ENCODE measurements at regions not wholly inside any gene's neighbourhood (a gene's known extent, or its start where the extent isn't known, plus 50 kb on each side); places are given as distances from the start of the nearest gene placed in this dataset.

GRCh38 chr9:22255337-22255736, 191.3 kb upstream of the DMRTA1 start:
- H3K27me3 Mint-ChIP-seq (ENCODE audit: low read depth), result no peaks in the 10 kb centered on the region
- Histone ChIP-seq H3K27me3 (ENCODE audit: insufficient read depth, low read length) (no peaks in the 10 kb centered on the region), H3T11ph (ENCODE audit: low read length) (no peak overlapping the region), H3K4me1 (ENCODE audit: insufficient read depth, low read length) (no peaks in the 10 kb centered on the region), H3K27ac (ENCODE audit: insufficient read length, low read depth, low read length) (no peak overlapping the region), H4K20me1 (ENCODE audit: control insufficient read depth, insufficient read depth, insufficient read length) (no peaks in the 10 kb centered on the region), H2BK120ac (ENCODE audit: low read depth, low read length, poor library complexity, severe bottlenecking) (no peak overlapping the region), H3K9me3 (ENCODE audit: control insufficient read depth, low read depth, low read length) (no peaks in the 10 kb centered on the region), H3K18ac (ENCODE audit: insufficient read length, low read depth, low read length) (no peak overlapping the region), H3K4ac (ENCODE audit: low read depth, low read length) (no peak overlapping the region), H2BK12ac (ENCODE audit: insufficient read length, low read depth, low read length) (no peak overlapping the region), H4K8ac (replicated peaks; ENCODE audit: insufficient read length, low read depth, low read length) (no peak overlapping the region), H3K14ac (ENCODE audit: insufficient read depth, low read length) (no peak overlapping the region), H3K23me2 (ENCODE audit: insufficient read length, low read depth, low read length, poor library complexity, severe bottlenecking) (no peaks in the 10 kb centered on the region), H2AK5ac (ENCODE audit: insufficient read length, low read length) (no peak overlapping the region), H4K91ac (ENCODE audit: insufficient read length, low read depth, low read length) (no peak overlapping the region), H3K23ac (ENCODE audit: insufficient read length, low read depth, low read length) (no peak overlapping the region), H3K4me2 (ENCODE audit: insufficient read depth, insufficient read length, low read length) (no peak overlapping the region), H2BK5ac (ENCODE audit: insufficient read length, low read length) (no peak overlapping the region), H3K79me2 (ENCODE audit: insufficient read depth, low read length) (no peaks in the 10 kb centered on the region), H3K9ac (ENCODE audit: extremely low read depth, insufficient read length, low read length) (no peak overlapping the region), H3K56ac (ENCODE audit: insufficient read length, low read depth, low read length) (no peak overlapping the region), H3K79me1 (ENCODE audit: insufficient read depth, low read depth, low read length, poor library complexity, severe bottlenecking) (no peaks in the 10 kb centered on the region), H2AFZ (ENCODE audit: low read length) (no peak overlapping the region), H4K5ac (ENCODE audit: insufficient read length, low read depth, low read length) (no peak overlapping the region), H2BK15ac (ENCODE audit: low read depth, low read length) (no peak overlapping the region), H2BK20ac (ENCODE audit: low read depth, low read length, poor library complexity, severe bottlenecking) (no peak overlapping the region)
- H3K36me3 Mint-ChIP-seq (ENCODE audit: insufficient read depth in 1 of 3, low read depth in 3 of 3), result peaks cover 7 to 27% (median 10%) of the 10 kb centered on the region in 3 experiments
- no CpG with 5 or more reads among the region's 1 CpG for WGBS (ENCODE audit: extremely low coverage, insufficient read length, low lambda C conversion rate)
- H3K4me1 Mint-ChIP-seq, result no peaks in the 10 kb centered on the region
- TF ChIP-seq, protein P1, sequence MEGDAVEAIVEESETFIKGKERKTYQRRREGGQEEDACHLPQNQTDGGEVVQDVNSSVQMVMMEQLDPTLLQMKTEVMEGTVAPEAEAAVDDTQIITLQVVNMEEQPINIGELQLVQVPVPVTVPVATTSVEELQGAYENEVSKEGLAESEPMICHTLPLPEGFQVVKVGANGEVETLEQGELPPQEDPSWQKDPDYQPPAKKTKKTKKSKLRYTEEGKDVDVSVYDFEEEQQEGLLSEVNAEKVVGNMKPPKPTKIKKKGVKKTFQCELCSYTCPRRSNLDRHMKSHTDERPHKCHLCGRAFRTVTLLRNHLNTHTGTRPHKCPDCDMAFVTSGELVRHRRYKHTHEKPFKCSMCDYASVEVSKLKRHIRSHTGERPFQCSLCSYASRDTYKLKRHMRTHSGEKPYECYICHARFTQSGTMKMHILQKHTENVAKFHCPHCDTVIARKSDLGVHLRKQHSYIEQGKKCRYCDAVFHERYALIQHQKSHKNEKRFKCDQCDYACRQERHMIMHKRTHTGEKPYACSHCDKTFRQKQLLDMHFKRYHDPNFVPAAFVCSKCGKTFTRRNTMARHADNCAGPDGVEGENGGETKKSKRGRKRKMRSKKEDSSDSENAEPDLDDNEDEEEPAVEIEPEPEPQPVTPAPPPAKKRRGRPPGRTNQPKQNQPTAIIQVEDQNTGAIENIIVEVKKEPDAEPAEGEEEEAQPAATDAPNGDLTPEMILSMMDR (conservative IDR thresholded peaks at IDR 0.05), result no peak
- no peak overlapping the region for H3K27ac Mint-ChIP-seq
- no peak overlapping the region for H3K4me3 Mint-ChIP-seq
- peaks cover 28 to 30% of the 10 kb centered on the region in 2 experiments for H3K9me3 Mint-ChIP-seq
- DNase-seq, result no peak

Data from H9 (cell line).